ENCODE measurements at regions not wholly inside any gene's neighbourhood (a gene's known extent, or its start where the extent isn't known, plus 50 kb on each side); places are given as distances from the start of the nearest gene placed in this dataset.
"Not testable (repeated sequence)": the region's sequence is repeated elsewhere in the genome, so short reads cannot be mapped to it uniquely, and the experiment has no call there.

- no peak for DNase-seq
These were observed 635.8 kb downstream of the COL12A1 start for GRCh38 chr6:74570044-74570443.

GRCh38 chr6:74568861-74569260 is 637.0 kb downstream of the COL12A1 start:
- DNase-seq: no peak

- not testable (repeated sequence) for DNase-seq
These were observed 637.9 kb downstream of the COL12A1 start for GRCh38 chr6:74567923-74568290.

GRCh38 chr6:74567281-74567922 is 638.5 kb downstream of the COL12A1 start:
- DNase-seq: no peak

- peak; percentile 7 to 57 for DNase-seq
These were observed 648.6 kb downstream of the COL12A1 start for GRCh38 chr6:74557236-74557635.

- DNase-seq: no peak
These were observed 651.8 kb downstream of the COL12A1 start for GRCh38 chr6:74554041-74554440.

- DNase-seq: no peak
These were observed 654.0 kb downstream of the COL12A1 start for GRCh38 chr6:74551896-74552295.

- no peak for DNase-seq
These were observed 655.0 kb downstream of the COL12A1 start for GRCh38 chr6:74550821-74551220.

GRCh38 chr6:74549746-74550145 is 656.1 kb downstream of the COL12A1 start:
- no peak for DNase-seq

- DNase-seq: no peak
These were observed 671.2 kb downstream of the COL12A1 start for GRCh38 chr6:74534465-74535211.

GRCh38 chr6:74519163-74519562 is 686.7 kb downstream of the COL12A1 start:
- DNase-seq: no peak

- DNase-seq: no peak
These were observed 687.8 kb downstream of the COL12A1 start for GRCh38 chr6:74518035-74518434.

- no peak for DNase-seq
These were observed 695.0 kb downstream of the COL12A1 start for GRCh38 chr6:74510878-74511277.

GRCh38 chr6:74507649-74508048 is 698.2 kb downstream of the COL12A1 start:
- no peak for DNase-seq

- DNase-seq: no peak
These were observed 700.5 kb downstream of the COL12A1 start for GRCh38 chr6:74505391-74505790.

GRCh38 chr6:74504941-74505340 is 700.9 kb downstream of the COL12A1 start:
- no peak for DNase-seq

- DNase-seq: no peak
These were observed 713.3 kb downstream of the COL12A1 start for GRCh38 chr6:74492587-74492986.

- DNase-seq: no peak
These were observed 713.9 kb downstream of the COL12A1 start for GRCh38 chr6:74491844-74492374.

- not testable (repeated sequence) for DNase-seq
These were observed 717.1 kb downstream of the COL12A1 start for GRCh38 chr6:74488726-74489125.

GRCh38 chr6:74482180-74482579 is 723.7 kb downstream of the COL12A1 start:
- no peak for DNase-seq

- DNase-seq: no peak
These were observed 725.3 kb downstream of the COL12A1 start for GRCh38 chr6:74480561-74480960.

GRCh38 chr6:74479960-74480359 is 725.9 kb downstream of the COL12A1 start:
- no peak for DNase-seq

- no peak for DNase-seq
These were observed 726.4 kb downstream of the COL12A1 start for GRCh38 chr6:74479420-74479819.

GRCh38 chr6:74474046-74474445 is 731.8 kb downstream of the COL12A1 start:
- DNase-seq: not testable (repeated sequence)
